ENCODE measurements at regions not wholly inside any gene's neighbourhood (a gene's known extent, or its start where the extent isn't known, plus 50 kb on each side); places are given as distances from the start of the nearest gene placed in this dataset.

- Histone ChIP-seq H3K9ac (ENCODE audit: low read depth in 1 of 2, low read length in 2 of 2) (no peak overlapping the region), H3K27me3 (ENCODE audit: control insufficient read depth in 1 of 2, insufficient read depth in 2 of 2, low read length in 2 of 2) (no peaks in the 10 kb centered on the region), H3K27ac (ENCODE audit: low read depth, low read length) (no peak overlapping the region), H3K9me3 (ENCODE audit: control insufficient read depth in 1 of 2, low read length in 2 of 2) (no peaks in the 10 kb centered on the region), H3K4me1 (ENCODE audit: control insufficient read depth in 1 of 2, insufficient read depth in 2 of 2, low read length in 2 of 2) (no peaks in the 10 kb centered on the region), H3K4me3 (ENCODE audit: low read depth in 1 of 2, low read length in 2 of 2) (no peak overlapping the region), H3K36me3 (ENCODE audit: control insufficient read depth in 1 of 2, insufficient read depth in 2 of 2, low read length in 2 of 2) (no peaks in the 10 kb centered on the region)
Measured at GRCh38 chr12:58434726-58435125, 485.6 kb downstream of the LRIG3 start.

- Histone ChIP-seq H3K4me3 (ENCODE audit: low read depth in 1 of 2, low read length in 2 of 2) (no peak overlapping the region), H3K27me3 (ENCODE audit: control insufficient read depth in 1 of 2, insufficient read depth in 2 of 2, low read length in 2 of 2) (no peaks in the 10 kb centered on the region), H3K4me1 (ENCODE audit: control insufficient read depth in 1 of 2, insufficient read depth in 2 of 2, low read length in 2 of 2) (no peaks in the 10 kb centered on the region), H3K27ac (ENCODE audit: low read depth, low read length) (no peak overlapping the region), H3K9ac (ENCODE audit: low read depth in 1 of 2, low read length in 2 of 2) (no peak overlapping the region), H3K36me3 (ENCODE audit: control insufficient read depth in 1 of 2, insufficient read depth in 2 of 2, low read length in 2 of 2) (no peaks in the 10 kb centered on the region), H3K9me3 (ENCODE audit: control insufficient read depth in 1 of 2, low read length in 2 of 2) (no peaks in the 10 kb centered on the region)
Measured at GRCh38 chr12:58435647-58436046, 484.7 kb downstream of the LRIG3 start.

GRCh38 chr12:58441483-58441882 lies 478.8 kb downstream of the LRIG3 start:
- Histone ChIP-seq H3K36me3 (ENCODE audit: control insufficient read depth in 1 of 2, insufficient read depth in 2 of 2, low read length in 2 of 2) (no peaks in the 10 kb centered on the region), H3K4me1 (ENCODE audit: control insufficient read depth in 1 of 2, insufficient read depth in 2 of 2, low read length in 2 of 2) (no peaks in the 10 kb centered on the region), H3K27ac (ENCODE audit: low read depth, low read length) (no peak overlapping the region), H3K27me3 (ENCODE audit: control insufficient read depth in 1 of 2, insufficient read depth in 2 of 2, low read length in 2 of 2) (no peaks in the 10 kb centered on the region), H3K9me3 (ENCODE audit: control insufficient read depth in 1 of 2, low read length in 2 of 2) (no peaks in the 10 kb centered on the region), H3K9ac (ENCODE audit: low read depth in 1 of 2, low read length in 2 of 2) (no peak overlapping the region), H3K4me3 (ENCODE audit: low read depth in 1 of 2, low read length in 2 of 2) (no peak overlapping the region)

- H3K9ac ChIP-seq (ENCODE audit: low read depth in 1 of 2, low read length in 2 of 2) = no peak overlapping the region
- H3K4me1 ChIP-seq (ENCODE audit: control insufficient read depth in 1 of 2, insufficient read depth in 2 of 2, low read length in 2 of 2) = no peaks in the 10 kb centered on the region
- no peak overlapping the region for H3K27ac ChIP-seq (ENCODE audit: low read depth, low read length)
- no peak overlapping the region for H3K4me3 ChIP-seq (ENCODE audit: low read depth in 1 of 2, low read length in 2 of 2)
- H3K27me3 ChIP-seq (ENCODE audit: control insufficient read depth in 1 of 2, insufficient read depth in 2 of 2, low read length in 2 of 2) = no peaks in the 10 kb centered on the region
- no peaks in the 10 kb centered on the region for H3K9me3 ChIP-seq (ENCODE audit: control insufficient read depth in 1 of 2, low read length in 2 of 2)
- H3K36me3 ChIP-seq (ENCODE audit: control insufficient read depth in 1 of 2, insufficient read depth in 2 of 2, low read length in 2 of 2) = no peaks in the 10 kb centered on the region
Measured at GRCh38 chr12:58443273-58443980, 476.9 kb downstream of the LRIG3 start.

DNA sequence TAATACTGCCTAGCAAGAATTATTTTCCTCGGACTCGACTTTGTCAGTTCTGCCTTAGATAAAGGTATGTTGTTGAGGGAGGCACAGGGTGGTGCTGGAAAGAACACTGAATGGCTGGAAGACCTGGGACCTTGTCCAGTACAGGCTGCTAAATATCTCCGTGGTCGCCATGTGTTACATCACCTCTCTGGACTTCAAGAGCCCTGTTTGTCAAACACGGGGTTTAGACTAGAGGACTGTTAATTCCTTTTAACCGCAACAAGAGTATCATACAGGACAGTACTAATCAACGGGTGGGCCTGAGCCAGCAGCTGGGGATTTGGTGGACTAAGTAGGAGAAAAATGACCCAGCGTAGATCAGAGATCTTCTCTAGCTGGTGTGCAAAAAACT lies 476.3 kb downstream of the LRIG3 start:
- Histone ChIP-seq H3K27ac (ENCODE audit: low read depth, low read length) (no peak overlapping the region), H3K9me3 (ENCODE audit: control insufficient read depth in 1 of 2, low read length in 2 of 2) (no peaks in the 10 kb centered on the region)

DNA sequence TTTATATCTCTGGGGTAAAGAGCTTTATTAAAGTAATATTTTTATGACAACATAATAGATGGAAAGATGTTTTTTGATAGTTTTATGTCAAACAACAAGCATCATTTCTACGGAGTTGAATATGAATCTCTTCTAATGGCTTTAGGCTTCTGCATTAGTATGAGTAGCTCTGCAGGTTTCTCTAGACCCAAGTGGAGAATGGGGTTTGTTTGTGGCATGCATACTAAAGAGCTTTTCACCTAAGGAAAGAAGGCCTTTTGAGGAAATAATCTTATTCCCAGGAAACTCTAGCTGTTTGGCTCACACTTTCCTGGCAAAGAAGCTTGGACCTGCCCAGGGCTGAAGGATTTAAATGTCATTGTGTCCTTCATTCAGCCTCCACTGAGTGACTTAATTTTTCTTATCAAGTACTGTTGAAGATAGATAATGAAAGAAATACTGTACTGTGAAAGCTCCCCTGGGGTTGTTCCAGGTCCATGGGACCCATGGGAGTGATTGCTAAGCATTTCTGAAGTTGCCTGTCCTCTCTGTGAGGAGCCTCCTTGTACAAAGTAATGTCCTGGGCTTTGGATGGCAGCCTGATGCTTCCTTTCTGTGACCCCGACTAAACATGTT lies 469.3 kb downstream of the LRIG3 start:
- Histone ChIP-seq H3K36me3 (ENCODE audit: control insufficient read depth in 1 of 2, insufficient read depth in 2 of 2, low read length in 2 of 2) (no peaks in the 10 kb centered on the region), H3K9ac (ENCODE audit: low read depth in 1 of 2, low read length in 2 of 2) (no peak overlapping the region), H3K4me1 (ENCODE audit: control insufficient read depth in 1 of 2, insufficient read depth in 2 of 2, low read length in 2 of 2) (no peaks in the 10 kb centered on the region), H3K9me3 (ENCODE audit: control insufficient read depth in 1 of 2, low read length in 2 of 2) (no peaks in the 10 kb centered on the region), H3K4me3 (ENCODE audit: low read depth in 1 of 2, low read length in 2 of 2) (no peak overlapping the region), H3K27me3 (ENCODE audit: control insufficient read depth in 1 of 2, insufficient read depth in 2 of 2, low read length in 2 of 2) (no peaks in the 10 kb centered on the region), H3K27ac (ENCODE audit: low read depth, low read length) (no peak overlapping the region)

More for the DNA sequence above, 476.3 kb downstream of the LRIG3 start:
- Histone ChIP-seq H3K9ac (ENCODE audit: low read depth in 1 of 2, low read length in 2 of 2) (no peak overlapping the region), H3K36me3 (ENCODE audit: control insufficient read depth in 1 of 2, insufficient read depth in 2 of 2, low read length in 2 of 2) (no peaks in the 10 kb centered on the region), H3K4me1 (ENCODE audit: control insufficient read depth in 1 of 2, insufficient read depth in 2 of 2, low read length in 2 of 2) (no peaks in the 10 kb centered on the region), H3K27me3 (ENCODE audit: control insufficient read depth in 1 of 2, insufficient read depth in 2 of 2, low read length in 2 of 2) (no peaks in the 10 kb centered on the region), H3K4me3 (ENCODE audit: low read depth in 1 of 2, low read length in 2 of 2) (no peak overlapping the region)

DNA sequence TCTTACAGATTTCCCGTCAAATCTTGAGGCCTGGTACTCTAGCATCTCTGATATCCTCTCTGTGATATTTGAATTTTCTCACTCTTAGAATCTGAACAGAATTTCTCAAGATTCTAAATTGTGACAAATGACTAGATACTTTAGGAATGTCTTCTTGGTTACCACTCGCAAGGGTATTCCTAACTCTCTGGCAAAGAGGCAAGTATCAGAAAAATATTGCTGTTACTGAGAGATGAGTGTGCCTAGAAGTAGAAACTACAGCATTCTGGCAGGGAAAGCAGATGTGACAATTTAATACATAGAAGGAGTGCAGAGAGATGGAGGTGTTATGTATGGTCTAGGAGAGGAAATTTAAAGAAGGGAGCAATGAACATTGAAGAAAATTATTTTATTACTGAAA lies 467.8 kb downstream of the LRIG3 start:
- Histone ChIP-seq H3K27ac (ENCODE audit: low read depth, low read length) (no peak overlapping the region), H3K4me3 (ENCODE audit: low read depth in 1 of 2, low read length in 2 of 2) (no peak overlapping the region), H3K4me1 (ENCODE audit: control insufficient read depth in 1 of 2, insufficient read depth in 2 of 2, low read length in 2 of 2) (no peaks in the 10 kb centered on the region), H3K27me3 (ENCODE audit: control insufficient read depth in 1 of 2, insufficient read depth in 2 of 2, low read length in 2 of 2) (no peaks in the 10 kb centered on the region), H3K9ac (ENCODE audit: low read depth in 1 of 2, low read length in 2 of 2) (no peak overlapping the region), H3K36me3 (ENCODE audit: control insufficient read depth in 1 of 2, insufficient read depth in 2 of 2, low read length in 2 of 2) (no peaks in the 10 kb centered on the region), H3K9me3 (ENCODE audit: control insufficient read depth in 1 of 2, low read length in 2 of 2) (no peaks in the 10 kb centered on the region)

DNA sequence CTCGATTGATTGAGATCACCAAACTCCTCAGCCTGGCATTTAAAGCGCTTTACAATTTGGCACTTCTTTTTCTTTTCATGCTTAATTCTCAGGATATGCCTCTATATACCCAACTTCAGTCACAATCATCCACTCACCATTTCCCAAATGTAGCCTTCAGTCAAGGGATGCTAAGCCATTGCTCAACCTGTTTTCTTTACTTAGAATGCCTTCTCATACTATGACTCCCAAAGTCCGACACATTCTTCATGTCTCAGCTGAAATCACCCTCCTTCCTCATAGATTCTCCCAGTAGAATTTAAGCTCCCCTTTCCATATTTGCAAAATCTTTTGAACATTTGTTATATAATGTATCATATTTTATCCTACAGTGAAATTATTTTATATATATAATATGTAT lies 467.0 kb downstream of the LRIG3 start:
- H3K4me1 ChIP-seq (ENCODE audit: control insufficient read depth in 1 of 2, insufficient read depth in 2 of 2, low read length in 2 of 2) = no peaks in the 10 kb centered on the region
- no peaks in the 10 kb centered on the region for H3K9me3 ChIP-seq (ENCODE audit: control insufficient read depth in 1 of 2, low read length in 2 of 2)
- no peak overlapping the region for H3K27ac ChIP-seq (ENCODE audit: low read depth, low read length)
- no peak overlapping the region for H3K4me3 ChIP-seq (ENCODE audit: low read depth in 1 of 2, low read length in 2 of 2)
- no peak overlapping the region for H3K9ac ChIP-seq (ENCODE audit: low read depth in 1 of 2, low read length in 2 of 2)
- H3K27me3 ChIP-seq (ENCODE audit: control insufficient read depth in 1 of 2, insufficient read depth in 2 of 2, low read length in 2 of 2) = no peaks in the 10 kb centered on the region
- H3K36me3 ChIP-seq (ENCODE audit: control insufficient read depth in 1 of 2, insufficient read depth in 2 of 2, low read length in 2 of 2) = no peaks in the 10 kb centered on the region

GRCh38 chr12:58455136-58455535 lies 465.2 kb downstream of the LRIG3 start:
- no peaks in the 10 kb centered on the region for H3K9me3 ChIP-seq (ENCODE audit: control insufficient read depth in 1 of 2, low read length in 2 of 2)
- H3K9ac ChIP-seq (ENCODE audit: low read depth in 1 of 2, low read length in 2 of 2) = no peak overlapping the region
- H3K36me3 ChIP-seq (ENCODE audit: control insufficient read depth in 1 of 2, insufficient read depth in 2 of 2, low read length in 2 of 2) = no peaks in the 10 kb centered on the region
- H3K4me3 ChIP-seq (ENCODE audit: low read depth in 1 of 2, low read length in 2 of 2) = no peak overlapping the region
- no peak overlapping the region for H3K27ac ChIP-seq (ENCODE audit: low read depth, low read length)
- H3K27me3 ChIP-seq (ENCODE audit: control insufficient read depth in 1 of 2, insufficient read depth in 2 of 2, low read length in 2 of 2) = no peaks in the 10 kb centered on the region
- H3K4me1 ChIP-seq (ENCODE audit: control insufficient read depth in 1 of 2, insufficient read depth in 2 of 2, low read length in 2 of 2) = no peaks in the 10 kb centered on the region

GRCh38 chr12:58458102-58458501 lies 462.2 kb downstream of the LRIG3 start:
- Histone ChIP-seq H3K4me3 (ENCODE audit: low read depth in 1 of 2, low read length in 2 of 2) (no peak overlapping the region), H3K4me1 (ENCODE audit: control insufficient read depth in 1 of 2, insufficient read depth in 2 of 2, low read length in 2 of 2) (no peaks in the 10 kb centered on the region), H3K9me3 (ENCODE audit: control insufficient read depth in 1 of 2, low read length in 2 of 2) (no peaks in the 10 kb centered on the region), H3K27me3 (ENCODE audit: control insufficient read depth in 1 of 2, insufficient read depth in 2 of 2, low read length in 2 of 2) (no peaks in the 10 kb centered on the region), H3K36me3 (ENCODE audit: control insufficient read depth in 1 of 2, insufficient read depth in 2 of 2, low read length in 2 of 2) (no peaks in the 10 kb centered on the region), H3K9ac (ENCODE audit: low read depth in 1 of 2, low read length in 2 of 2) (no peak overlapping the region), H3K27ac (ENCODE audit: low read depth, low read length) (no peak overlapping the region)
